ENCODE measurements at regions not wholly inside any gene's neighbourhood (a gene's known extent, or its start where the extent isn't known, plus 50 kb on each side); places are given as distances from the start of the nearest gene placed in this dataset.

DNA sequence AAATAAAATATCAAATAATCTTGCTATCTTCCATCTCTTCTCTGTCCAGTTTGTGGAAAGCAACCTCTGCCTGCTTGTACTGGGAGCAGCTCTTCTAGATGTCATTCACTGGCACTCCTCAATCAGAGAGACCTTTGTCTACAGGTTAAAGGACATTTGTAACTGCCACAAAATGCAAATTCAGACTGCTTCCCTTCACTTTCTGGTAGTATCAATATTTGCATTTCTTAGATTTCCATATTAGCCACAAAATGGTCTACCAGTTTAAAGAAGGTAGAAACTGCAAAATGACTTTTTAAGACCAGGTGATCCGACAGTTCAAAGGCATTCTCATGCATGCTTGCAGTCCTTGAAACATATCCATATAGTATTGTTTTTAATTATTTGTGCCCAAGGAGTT lies 51.7 kb upstream of the RCN1 start:
- Histone ChIP-seq H3K4me3 (no peak overlapping the region), H3K9me3 (no peaks in the 10 kb centered on the region), H3K36me3 (ENCODE audit: low read depth) (no peaks in the 10 kb centered on the region), H3K4me1 (ENCODE audit: low read depth) (no peaks in the 10 kb centered on the region)
- TF ChIP-seq, protein P1, sequence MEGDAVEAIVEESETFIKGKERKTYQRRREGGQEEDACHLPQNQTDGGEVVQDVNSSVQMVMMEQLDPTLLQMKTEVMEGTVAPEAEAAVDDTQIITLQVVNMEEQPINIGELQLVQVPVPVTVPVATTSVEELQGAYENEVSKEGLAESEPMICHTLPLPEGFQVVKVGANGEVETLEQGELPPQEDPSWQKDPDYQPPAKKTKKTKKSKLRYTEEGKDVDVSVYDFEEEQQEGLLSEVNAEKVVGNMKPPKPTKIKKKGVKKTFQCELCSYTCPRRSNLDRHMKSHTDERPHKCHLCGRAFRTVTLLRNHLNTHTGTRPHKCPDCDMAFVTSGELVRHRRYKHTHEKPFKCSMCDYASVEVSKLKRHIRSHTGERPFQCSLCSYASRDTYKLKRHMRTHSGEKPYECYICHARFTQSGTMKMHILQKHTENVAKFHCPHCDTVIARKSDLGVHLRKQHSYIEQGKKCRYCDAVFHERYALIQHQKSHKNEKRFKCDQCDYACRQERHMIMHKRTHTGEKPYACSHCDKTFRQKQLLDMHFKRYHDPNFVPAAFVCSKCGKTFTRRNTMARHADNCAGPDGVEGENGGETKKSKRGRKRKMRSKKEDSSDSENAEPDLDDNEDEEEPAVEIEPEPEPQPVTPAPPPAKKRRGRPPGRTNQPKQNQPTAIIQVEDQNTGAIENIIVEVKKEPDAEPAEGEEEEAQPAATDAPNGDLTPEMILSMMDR (IDR thresholded peaks at IDR 0.05): no peak
- DNase-seq (no peak), ATAC-seq (no peak)
- intact Hi-C loops (cut with DNase I, micrococcal nuclease): no loop called here

GRCh38 chr11:32034680-32035079 lies 56.2 kb upstream of the RCN1 start:
- intact Hi-C loops (cut with DNase I, micrococcal nuclease): no loop called here

DNA sequence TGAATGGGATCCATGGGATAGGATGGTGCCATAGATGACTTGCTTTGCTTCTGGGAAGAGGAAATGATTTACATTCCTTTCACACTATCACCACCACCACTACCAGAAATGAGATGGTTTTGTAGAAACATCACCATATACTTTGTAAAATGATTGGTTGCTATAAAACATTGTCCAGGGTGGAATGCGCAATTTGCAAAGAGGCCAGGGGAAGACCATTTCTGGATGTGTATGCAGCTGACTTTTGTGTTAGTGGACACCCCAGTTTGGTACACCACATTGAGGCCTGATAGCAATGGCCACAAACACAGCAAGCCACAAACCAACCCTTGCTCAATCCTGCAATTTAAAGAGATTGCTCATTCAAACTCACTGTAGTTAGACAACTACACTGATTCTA lies 56.7 kb upstream of the RCN1 start:
- Histone ChIP-seq H3K4me3 (no peak overlapping the region), H3K36me3 (ENCODE audit: low read depth) (no peaks in the 10 kb centered on the region), H3K9me3 (no peaks in the 10 kb centered on the region), H3K4me1 (ENCODE audit: low read depth) (no peaks in the 10 kb centered on the region)
- DNase-seq (no peak), ATAC-seq (no peak)
- intact Hi-C loops (cut with DNase I, micrococcal nuclease): no loop called here
- TF ChIP-seq, protein P1 (IDR thresholded peaks at IDR 0.05): no peak

More at GRCh38 chr11:32034680-32035079, 56.2 kb upstream of the RCN1 start:
- ATAC-seq (no peak), DNase-seq (no peak)
- H3K4me1 ChIP-seq (ENCODE audit: low read depth): no peaks in the 10 kb centered on the region
- no peaks in the 10 kb centered on the region for H3K36me3 ChIP-seq (ENCODE audit: low read depth)
- H3K9me3 ChIP-seq: no peaks in the 10 kb centered on the region
- TF ChIP-seq, protein P1 (IDR thresholded peaks at IDR 0.05): no peak
- no peak overlapping the region for H3K4me3 ChIP-seq

DNA sequence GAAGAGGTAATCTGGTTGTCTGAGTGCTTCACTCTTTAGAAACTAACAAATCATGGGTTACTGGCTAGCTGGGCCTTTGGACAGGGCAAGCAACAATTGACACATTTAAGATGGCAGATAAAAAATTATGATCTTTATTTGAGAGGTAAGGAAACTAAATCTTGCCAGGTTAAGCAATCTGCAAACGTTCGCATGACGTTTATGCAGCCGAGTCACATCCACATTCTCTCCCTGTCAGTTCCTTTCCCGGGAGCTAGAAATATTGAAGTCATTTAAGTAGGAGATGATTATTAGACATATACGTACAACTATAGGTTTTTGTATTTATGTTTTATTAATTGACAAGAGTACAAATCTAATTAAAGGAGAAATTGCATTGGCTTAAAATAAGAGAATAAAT lies 57.4 kb upstream of the RCN1 start:
- ATAC-seq (no peak), DNase-seq (no peak)
- Histone ChIP-seq H3K4me1 (ENCODE audit: low read depth) (no peaks in the 10 kb centered on the region), H3K4me3 (no peak overlapping the region), H3K36me3 (ENCODE audit: low read depth) (no peaks in the 10 kb centered on the region), H3K9me3 (no peaks in the 10 kb centered on the region)
- intact Hi-C loops (cut with DNase I, micrococcal nuclease): no loop called here
- TF ChIP-seq, protein P1 (IDR thresholded peaks at IDR 0.05): no peak

- TF ChIP-seq, protein P1 (IDR thresholded peaks at IDR 0.05): no peak
- no peak for ATAC-seq
These were observed 57.8 kb upstream of the RCN1 start for GRCh38 chr11:32033067-32033466.

GRCh38 chr11:32032478-32032877 lies 58.4 kb upstream of the RCN1 start:
- Histone ChIP-seq H3K4me3 (no peak overlapping the region), H3K4me1 (ENCODE audit: low read depth) (no peaks in the 10 kb centered on the region), H3K36me3 (ENCODE audit: low read depth) (no peaks in the 10 kb centered on the region), H3K9me3 (no peaks in the 10 kb centered on the region)
- intact Hi-C loops (cut with DNase I, micrococcal nuclease): no loop called here
- TF ChIP-seq, protein P1 (IDR thresholded peaks at IDR 0.05): no peak
- ATAC-seq: no peak
- no peak for DNase-seq

More at GRCh38 chr11:32033067-32033466, 57.8 kb upstream of the RCN1 start:
- Histone ChIP-seq H3K36me3 (ENCODE audit: low read depth) (no peaks in the 10 kb centered on the region), H3K4me1 (ENCODE audit: low read depth) (no peaks in the 10 kb centered on the region), H3K9me3 (no peaks in the 10 kb centered on the region), H3K4me3 (no peak overlapping the region)
- no peak for DNase-seq
- intact Hi-C loops (cut with DNase I, micrococcal nuclease): no loop called here

Measured in mucosa of descending colon (tissue), 3 donors.